HFFc6 (cell line): ENCODE measurements at regions not wholly inside any gene's neighbourhood (a gene's known extent, or its start where the extent isn't known, plus 50 kb on each side); places are given as distances from the start of the nearest gene placed in this dataset.
"Not testable (repeated sequence)": the region's sequence is repeated elsewhere in the genome, so short reads cannot be mapped to it uniquely, and the experiment has no call there.

Experiments used
- DNase-seq: peaks from one replicate; pipeline ENCODE4 v3.0.0-alpha.2; 2018
- H3K27ac Mint-ChIP-seq: 2 replicates; pipeline ENCODE4 v1.8.0; 2020; ENCODE audit warnings: mild to moderate bottlenecking, mixed read lengths
- H3K27me3 Mint-ChIP-seq: 2 replicates; pipeline ENCODE4 v1.8.0; 2021; ENCODE audit warnings: mild to moderate bottlenecking, moderate library complexity, mixed read lengths; ENCODE audit not compliant: insufficient read depth
- H3K36me3 Mint-ChIP-seq: 2 replicates; pipeline ENCODE4 v1.8.0; 2021; ENCODE audit warnings: low read depth, mixed read lengths
- H3K4me1 Mint-ChIP-seq: 2 replicates; pipeline ENCODE4 v1.8.0; 2020; ENCODE audit warnings: low read depth, mixed read lengths
- H3K4me3 Mint-ChIP-seq: 2 replicates; pipeline ENCODE4 v1.8.0; 2020; ENCODE audit warnings: mild to moderate bottlenecking, moderate library complexity, mixed read lengths
- H3K9me3 Mint-ChIP-seq: 2 replicates; pipeline ENCODE4 v1.8.0; 2020; ENCODE audit warnings: mild to moderate bottlenecking, mixed read lengths
- TF ChIP-seq, protein P1 (sequence below): fragments of 200-600 bp; sonication (generic); IDR thresholded peaks from 2 replicates; pipeline ENCODE4 v1.5.0; 2021; ENCODE audit warnings: antibody characterized with exemption, mild to moderate bottlenecking

DNA sequence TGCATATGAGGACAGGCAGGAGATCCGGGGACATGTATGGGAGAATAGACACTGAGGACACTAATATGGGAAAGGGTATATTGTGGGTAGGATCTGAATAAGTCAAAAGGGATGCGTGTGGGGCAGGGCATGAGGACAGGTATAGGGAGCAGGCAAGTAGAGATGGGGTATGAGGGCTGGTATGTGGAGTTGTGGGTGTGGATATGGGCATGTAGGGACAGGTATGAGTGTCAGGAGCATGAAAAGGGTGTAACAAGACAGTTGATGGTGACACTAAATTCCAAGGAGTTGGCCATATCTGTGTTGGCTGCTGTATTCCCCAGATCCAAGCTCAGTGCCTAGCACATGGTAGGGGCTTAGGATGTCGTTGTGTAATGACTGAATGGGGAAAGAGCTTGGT lies 84.4 kb upstream of the PAX2 start:
- H3K27me3 Mint-ChIP-seq: peaks cover 68% of the 10 kb centered on the region
- no peaks in the 10 kb centered on the region for H3K9me3 Mint-ChIP-seq
- no peaks in the 10 kb centered on the region for H3K36me3 Mint-ChIP-seq
- H3K4me3 Mint-ChIP-seq: no peak overlapping the region
- H3K27ac Mint-ChIP-seq: no peak overlapping the region
- TF ChIP-seq, protein P1, sequence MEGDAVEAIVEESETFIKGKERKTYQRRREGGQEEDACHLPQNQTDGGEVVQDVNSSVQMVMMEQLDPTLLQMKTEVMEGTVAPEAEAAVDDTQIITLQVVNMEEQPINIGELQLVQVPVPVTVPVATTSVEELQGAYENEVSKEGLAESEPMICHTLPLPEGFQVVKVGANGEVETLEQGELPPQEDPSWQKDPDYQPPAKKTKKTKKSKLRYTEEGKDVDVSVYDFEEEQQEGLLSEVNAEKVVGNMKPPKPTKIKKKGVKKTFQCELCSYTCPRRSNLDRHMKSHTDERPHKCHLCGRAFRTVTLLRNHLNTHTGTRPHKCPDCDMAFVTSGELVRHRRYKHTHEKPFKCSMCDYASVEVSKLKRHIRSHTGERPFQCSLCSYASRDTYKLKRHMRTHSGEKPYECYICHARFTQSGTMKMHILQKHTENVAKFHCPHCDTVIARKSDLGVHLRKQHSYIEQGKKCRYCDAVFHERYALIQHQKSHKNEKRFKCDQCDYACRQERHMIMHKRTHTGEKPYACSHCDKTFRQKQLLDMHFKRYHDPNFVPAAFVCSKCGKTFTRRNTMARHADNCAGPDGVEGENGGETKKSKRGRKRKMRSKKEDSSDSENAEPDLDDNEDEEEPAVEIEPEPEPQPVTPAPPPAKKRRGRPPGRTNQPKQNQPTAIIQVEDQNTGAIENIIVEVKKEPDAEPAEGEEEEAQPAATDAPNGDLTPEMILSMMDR: no peak
- H3K4me1 Mint-ChIP-seq: no peaks in the 10 kb centered on the region
- DNase-seq: no peak

DNA sequence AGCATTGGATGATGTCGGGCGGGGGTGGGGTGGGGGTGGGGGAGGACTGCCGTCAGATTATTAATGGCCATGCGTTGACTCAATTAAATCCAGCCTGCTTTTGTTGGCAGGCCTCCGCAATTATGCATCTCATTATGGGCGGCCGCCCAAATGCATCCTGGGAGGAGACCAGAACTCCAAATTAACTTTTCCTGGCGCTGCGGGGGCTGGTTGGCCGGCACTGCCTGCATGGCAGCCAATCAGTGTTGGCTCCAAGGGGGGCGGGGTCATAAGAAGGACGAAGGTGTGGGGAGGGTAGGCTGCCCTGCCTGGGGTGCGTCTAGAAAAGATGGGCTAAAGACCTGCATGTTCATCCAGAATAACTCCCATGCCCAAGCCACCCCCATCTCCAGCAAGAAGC lies 83.9 kb upstream of the PAX2 start:
- H3K9me3 Mint-ChIP-seq: no peaks in the 10 kb centered on the region
- TF ChIP-seq, protein P1: no peak
- no peaks in the 10 kb centered on the region for H3K4me1 Mint-ChIP-seq
- H3K27ac Mint-ChIP-seq: no peak overlapping the region
- peaks cover 66% of the 10 kb centered on the region for H3K27me3 Mint-ChIP-seq
- no peak for DNase-seq
- no peaks in the 10 kb centered on the region for H3K36me3 Mint-ChIP-seq
- no peak overlapping the region for H3K4me3 Mint-ChIP-seq

DNA sequence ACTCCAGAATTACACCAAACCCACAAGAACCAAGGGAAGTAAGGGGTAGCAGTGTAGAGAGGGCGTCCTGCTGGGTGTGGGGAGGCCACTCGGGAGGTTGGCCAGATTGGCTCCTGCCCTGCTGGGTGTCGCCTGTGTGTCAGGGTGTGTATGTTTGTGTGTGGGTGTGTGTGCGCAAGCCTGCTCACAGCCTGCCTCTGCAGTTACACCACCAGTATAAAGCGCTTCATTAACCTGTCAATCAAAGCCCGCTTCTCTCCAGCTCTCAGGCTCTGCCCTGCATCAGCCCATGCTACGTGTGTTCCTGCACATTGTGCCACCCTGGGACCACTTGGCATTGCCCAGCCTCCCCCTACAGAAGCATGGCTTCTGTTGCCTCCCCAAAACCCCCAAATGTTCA lies 83.3 kb upstream of the PAX2 start:
- DNase-seq: no peak
- no peaks in the 10 kb centered on the region for H3K36me3 Mint-ChIP-seq
- no peak overlapping the region for H3K4me3 Mint-ChIP-seq
- no peaks in the 10 kb centered on the region for H3K9me3 Mint-ChIP-seq
- no peaks in the 10 kb centered on the region for H3K4me1 Mint-ChIP-seq
- H3K27ac Mint-ChIP-seq: no peak overlapping the region
- TF ChIP-seq, protein P1: no peak
- peaks cover 62% of the 10 kb centered on the region for H3K27me3 Mint-ChIP-seq

DNA sequence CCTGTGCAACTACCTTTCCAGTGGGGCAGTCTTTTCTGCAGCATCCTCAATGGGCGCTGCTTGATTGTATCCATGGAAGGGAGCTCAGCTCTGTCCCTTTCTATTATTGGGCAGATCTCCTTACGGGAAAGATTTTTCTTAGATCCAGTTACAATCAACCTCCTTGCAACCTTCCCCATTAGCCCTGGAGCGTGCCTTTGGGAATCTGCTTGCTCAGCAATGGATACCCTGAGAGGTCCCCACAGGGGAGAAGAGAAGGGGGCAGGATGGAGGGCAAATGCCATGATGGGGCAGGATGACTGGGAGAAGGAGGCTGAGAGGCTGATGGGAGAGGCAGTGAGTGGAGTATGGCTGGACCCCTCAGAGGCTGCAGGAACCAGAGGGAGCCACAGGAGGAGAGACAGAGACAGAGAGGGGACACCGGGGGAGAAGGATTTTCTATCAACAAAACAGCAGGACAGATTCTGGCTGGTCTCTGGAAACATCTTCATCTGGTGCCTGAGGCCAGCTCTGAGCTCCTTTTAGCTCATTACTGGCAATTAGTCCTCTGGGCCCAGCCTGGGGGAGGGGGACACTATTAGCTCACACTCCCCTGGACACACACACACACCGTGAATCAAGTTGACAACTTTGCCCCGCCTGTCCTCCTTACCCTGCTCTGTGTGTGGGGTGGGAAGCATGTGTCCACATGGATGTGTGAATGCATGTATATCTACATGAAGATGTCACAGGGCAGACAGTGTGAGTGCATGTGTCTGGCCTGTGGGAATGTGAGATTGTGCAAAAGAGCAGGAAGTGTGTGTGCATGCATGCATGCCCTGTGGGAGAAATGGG lies 80.8 kb upstream of the PAX2 start:
- Mint-ChIP-seq H3K4me3 (no peak overlapping the region), H3K36me3 (no peaks in the 10 kb centered on the region), H3K27ac (no peak overlapping the region), H3K9me3 (no peaks in the 10 kb centered on the region), H3K4me1 (no peaks in the 10 kb centered on the region), H3K27me3 (peaks cover 50% of the 10 kb centered on the region)
- no peak for DNase-seq
- TF ChIP-seq, protein P1: no peak

DNA sequence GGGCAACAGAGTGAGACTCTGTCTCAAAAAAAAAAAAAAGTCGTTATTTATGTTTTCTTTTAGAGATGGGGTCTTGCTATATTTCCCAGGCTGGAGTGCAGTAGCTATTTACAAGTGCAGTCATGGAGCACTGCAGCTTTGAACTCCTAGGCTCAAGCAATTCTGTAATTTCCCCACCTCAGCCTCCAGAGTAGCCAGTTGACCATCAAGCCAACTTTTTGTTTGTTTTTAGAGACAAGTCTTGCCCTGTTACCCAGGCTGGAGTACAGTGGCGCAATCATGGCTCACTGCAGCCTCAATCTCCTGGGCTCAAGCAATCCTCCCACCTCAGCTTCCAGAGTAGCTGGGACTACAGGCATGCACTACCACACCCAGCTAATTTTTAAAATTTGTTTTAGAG lies 78.7 kb upstream of the PAX2 start:
- H3K4me3 Mint-ChIP-seq, H3K36me3 Mint-ChIP-seq, H3K27ac Mint-ChIP-seq, H3K9me3 Mint-ChIP-seq, H3K4me1 Mint-ChIP-seq, DNase-seq: not testable (repeated sequence)
- peaks cover 44% of the 10 kb centered on the region for H3K27me3 Mint-ChIP-seq

DNA sequence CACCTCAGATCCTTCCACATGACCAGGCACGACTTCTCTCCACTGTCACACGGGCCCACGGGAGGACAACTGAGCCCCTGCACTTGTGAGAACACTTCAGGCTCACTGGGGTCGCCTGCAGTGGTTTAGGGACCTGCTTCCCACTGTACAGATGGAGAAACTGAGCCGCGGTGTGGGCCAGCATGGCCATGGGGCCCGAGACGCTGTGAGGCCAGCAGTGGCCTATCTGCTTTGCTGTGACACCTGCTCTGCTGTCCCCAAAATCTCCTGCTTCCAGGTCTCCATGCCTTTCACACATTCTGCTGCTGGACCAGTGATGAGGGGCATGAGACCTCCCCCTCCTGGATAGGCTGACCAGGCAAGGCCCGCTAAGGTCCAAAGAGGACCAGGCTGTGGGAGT lies 75.8 kb upstream of the PAX2 start:
- TF ChIP-seq, protein P1: no peak
- Mint-ChIP-seq H3K27ac (no peak overlapping the region), H3K4me1 (no peaks in the 10 kb centered on the region), H3K27me3 (peaks cover 37% of the 10 kb centered on the region), H3K4me3 (no peak overlapping the region), H3K9me3 (no peaks in the 10 kb centered on the region), H3K36me3 (no peaks in the 10 kb centered on the region)
- DNase-seq: no peak
